PC-3 (cell line): ENCODE measurements at regions not wholly inside any gene's neighbourhood (a gene's known extent, or its start where the extent isn't known, plus 50 kb on each side); places are given as distances from the start of the nearest gene placed in this dataset.

Source experiments
- ATAC-seq: fragments of 200-7000 bp; cut with Tn5 transposase; 2 replicates; pipeline ENCODE4 v1.9.1; 2020; ENCODE audit warnings: mild to moderate bottlenecking, moderate library complexity
- BruUV-seq: library from RNA; stranded (reverse); fragments of 400-500 nt; replicated peaks from 2 replicates; lab custom pipeline; 2021; lab: Mats Ljungman, UMichigan
- CTCF ChIA-PET: fragments of 300-600 bp; sonication (Branson Sonifier 250); formaldehyde crosslinking; loops from one replicate; lab custom pipeline; 2022; ENCODE audit warnings: antibody characterized with exemption; lab: Charles Lee
- POLR2A ChIA-PET: fragments of 300-600 bp; sonication (Branson Sonifier 250); formaldehyde crosslinking; loops from one replicate; lab custom pipeline; 2022; ENCODE audit warnings: antibody characterized with exemption; ENCODE audit not compliant: unreplicated experiment; lab: Charles Lee
- DNase-seq: peaks from one replicate; pipeline ENCODE4 v3.0.0-alpha.2; 2015
- H2AFZ ChIP-seq: fragments of 300-600 bp; sonication (generic); 2 replicates; pipeline ENCODE4 v1.6.0; 2016; ENCODE audit warnings: antibody characterized with exemption, low read length
- H3F3A ChIP-seq: fragments of 300-600 bp; sonication (generic); one replicate; pipeline ENCODE4 v1.6.0; 2017; ENCODE audit warnings: antibody characterized with exemption, low read length, control low read depth, mild to moderate bottlenecking; ENCODE audit not compliant: unreplicated experiment
- H3K27ac ChIP-seq: fragments of 300-600 bp; sonication (generic); 2 replicates; pipeline ENCODE4 v1.5.1; 2016; ENCODE audit warnings: mild to moderate bottlenecking, low read length
- H3K27me3 ChIP-seq: fragments of 300-600 bp; sonication (generic); 2 replicates; pipeline ENCODE4 v1.6.1; 2016; ENCODE audit warnings: low read length, mixed read lengths
- H3K36me3 ChIP-seq: fragments of 300-600 bp; sonication (generic); 2 replicates; pipeline ENCODE4 v1.6.1; 2016; ENCODE audit warnings: low read depth, mixed run types, low read length, mixed read lengths
- H3K4me1 ChIP-seq: fragments of 300-600 bp; sonication (generic); 2 replicates; pipeline ENCODE4 v1.5.1; 2016; ENCODE audit warnings: low read length; ENCODE audit not compliant: insufficient read depth
- H3K4me2 ChIP-seq: fragments of 300-600 bp; sonication (generic); 2 replicates; pipeline ENCODE4 v1.6.0; 2016; ENCODE audit warnings: low read length
- H3K4me3 ChIP-seq: fragments of 300-600 bp; sonication (generic); 2 replicates; pipeline ENCODE4 v1.5.1; 2016; ENCODE audit warnings: mild to moderate bottlenecking, low read length, mixed read lengths
- H3K79me2 ChIP-seq: fragments of 300-600 bp; sonication (generic); 2 replicates; pipeline ENCODE4 v1.6.1; 2017; ENCODE audit warnings: low read length, mixed read lengths
- H3K9ac ChIP-seq: fragments of 300-600 bp; sonication (generic); 2 replicates; pipeline ENCODE4 v1.6.0; 2016; ENCODE audit warnings: mild to moderate bottlenecking, low read length
- H3K9me2 ChIP-seq: fragments of 300-600 bp; sonication (generic); replicated peaks from 2 replicates; pipeline ENCODE4 v1.6.1; 2016; ENCODE audit warnings: mixed run types, low read length, mixed read lengths
- H3K9me3 ChIP-seq: fragments of 300-600 bp; sonication (generic); 2 replicates; pipeline ENCODE4 v1.6.1; 2016; ENCODE audit warnings: low read length, mixed read lengths
- H4K20me1 ChIP-seq: fragments of 300-600 bp; sonication (generic); 2 replicates; pipeline ENCODE4 v1.6.1; 2016; ENCODE audit warnings: low read length, mixed read lengths
- EZH2 ChIP-seq: fragments of 300-600 bp; sonication (generic); IDR thresholded peaks from one replicate; pipeline ENCODE4 v1.6.1; 2017; ENCODE audit warnings: antibody characterized with exemption, mild to moderate bottlenecking, low read length; ENCODE audit not compliant: unreplicated experiment
- EZH2phosphoT487 ChIP-seq: fragments of 300-600 bp; sonication (generic); IDR thresholded peaks from 2 replicates; pipeline ENCODE4 v1.6.1; 2018; ENCODE audit warnings: mild to moderate bottlenecking, antibody characterized with exemption, low read length, borderline replicate concordance
- intact Hi-C: fragments of 100-400 bp; cut with micrococcal nuclease; formaldehyde crosslinking; loops from 2 replicates; pipeline ENCODE4 v1.9.0; 2023
- TF ChIP-seq, protein P1 (sequence below): fragments of 300-600 bp; sonication (generic); conservative IDR thresholded peaks from 2 replicates; pipeline ENCODE4 v1.5.1; 2017; ENCODE audit warnings: antibody characterized with exemption, low read depth, mild to moderate bottlenecking, low read length

DNA sequence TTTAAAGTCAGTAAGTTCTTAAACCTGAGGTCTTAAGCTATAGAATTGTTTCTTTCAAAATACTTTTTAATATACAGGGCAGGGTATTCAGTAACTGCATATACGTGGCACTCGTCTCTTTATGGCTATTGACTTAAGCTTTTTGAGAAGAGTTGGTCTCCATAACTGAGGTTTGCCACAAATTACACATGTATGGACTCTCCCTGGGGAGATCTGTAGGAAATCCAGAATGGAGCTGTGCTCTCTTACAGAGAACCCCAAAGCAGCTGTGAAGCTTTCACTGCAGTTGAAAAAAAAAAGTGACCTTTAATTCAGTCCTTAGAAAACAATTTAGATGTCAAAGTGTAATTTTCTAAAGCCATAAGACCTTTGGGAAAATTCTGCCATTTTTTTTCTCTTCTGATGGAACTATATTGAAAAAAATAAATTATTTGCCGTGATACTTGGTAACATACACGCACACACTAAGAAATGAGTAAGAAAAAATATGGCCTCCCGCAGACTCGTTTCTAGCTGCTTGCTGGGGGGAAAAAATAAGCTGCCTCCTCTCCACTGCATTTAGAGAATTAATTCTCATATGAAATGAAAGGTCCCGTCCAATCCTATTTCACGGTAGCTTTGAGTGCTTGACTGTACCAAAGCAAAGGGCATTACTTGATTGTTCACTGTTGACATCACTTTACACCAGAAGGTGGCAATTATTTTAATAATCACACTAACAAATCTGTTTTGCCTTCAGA lies 159.4 kb upstream of the TENM3 start:
- no peaks in the 10 kb centered on the region for H3F3A ChIP-seq
- H3K4me3 ChIP-seq = no peak overlapping the region
- no peak for ATAC-seq
- CTCF ChIA-PET = no interaction called here
- H3K27ac ChIP-seq = no peak overlapping the region
- H3K4me2 ChIP-seq = no peak overlapping the region
- no peak overlapping the region for H2AFZ ChIP-seq
- no peaks in the 10 kb centered on the region for H4K20me1 ChIP-seq
- POLR2A ChIA-PET = no interaction called here
- TF ChIP-seq EZH2phosphoT487 = no peak
- TF ChIP-seq, protein P1, sequence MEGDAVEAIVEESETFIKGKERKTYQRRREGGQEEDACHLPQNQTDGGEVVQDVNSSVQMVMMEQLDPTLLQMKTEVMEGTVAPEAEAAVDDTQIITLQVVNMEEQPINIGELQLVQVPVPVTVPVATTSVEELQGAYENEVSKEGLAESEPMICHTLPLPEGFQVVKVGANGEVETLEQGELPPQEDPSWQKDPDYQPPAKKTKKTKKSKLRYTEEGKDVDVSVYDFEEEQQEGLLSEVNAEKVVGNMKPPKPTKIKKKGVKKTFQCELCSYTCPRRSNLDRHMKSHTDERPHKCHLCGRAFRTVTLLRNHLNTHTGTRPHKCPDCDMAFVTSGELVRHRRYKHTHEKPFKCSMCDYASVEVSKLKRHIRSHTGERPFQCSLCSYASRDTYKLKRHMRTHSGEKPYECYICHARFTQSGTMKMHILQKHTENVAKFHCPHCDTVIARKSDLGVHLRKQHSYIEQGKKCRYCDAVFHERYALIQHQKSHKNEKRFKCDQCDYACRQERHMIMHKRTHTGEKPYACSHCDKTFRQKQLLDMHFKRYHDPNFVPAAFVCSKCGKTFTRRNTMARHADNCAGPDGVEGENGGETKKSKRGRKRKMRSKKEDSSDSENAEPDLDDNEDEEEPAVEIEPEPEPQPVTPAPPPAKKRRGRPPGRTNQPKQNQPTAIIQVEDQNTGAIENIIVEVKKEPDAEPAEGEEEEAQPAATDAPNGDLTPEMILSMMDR = no peak
- TF ChIP-seq EZH2 = no peak
- H3K4me1 ChIP-seq = no peaks in the 10 kb centered on the region
- intact Hi-C loops = loop anchor here (10.0 kb wide), 1 partner anchor 1259 kb away; no protein-coding TSS in a partner anchor
- H3K9ac ChIP-seq = no peak overlapping the region
- H3K36me3 ChIP-seq = no peaks in the 10 kb centered on the region
- no TSS peak for BruUV-seq
- no peaks in the 10 kb centered on the region for H3K9me2 ChIP-seq
- DNase-seq = no peak
- no peaks in the 10 kb centered on the region for H3K9me3 ChIP-seq
- H3K27me3 ChIP-seq = 0 out of 2 replicates have a peak, but pooled peaks cover 3% of the 10 kb centered on the region
- no peaks in the 10 kb centered on the region for H3K79me2 ChIP-seq

DNA sequence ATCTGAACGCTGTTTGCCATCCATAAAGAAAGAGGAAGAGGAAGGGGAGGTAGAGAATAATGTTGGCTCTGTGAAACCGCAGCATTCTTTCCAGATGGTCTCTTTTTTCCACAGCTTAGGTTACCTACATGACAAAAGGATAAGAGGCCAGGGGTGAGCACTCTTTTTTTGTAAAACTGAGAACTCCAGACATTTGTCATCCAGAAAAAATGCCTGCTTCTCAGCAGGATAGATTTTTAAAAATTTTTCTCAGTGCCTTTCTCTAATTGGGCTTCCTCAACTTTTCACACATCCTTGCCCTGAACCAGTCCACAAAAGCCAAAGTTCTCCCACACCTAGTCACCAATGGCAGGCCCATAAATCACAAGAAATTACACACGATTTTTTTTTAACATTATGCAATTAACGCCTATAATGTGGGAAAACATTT lies 158.1 kb upstream of the TENM3 start:
- H3K36me3 ChIP-seq = no peaks in the 10 kb centered on the region
- H3K9me3 ChIP-seq = no peaks in the 10 kb centered on the region
- H3K4me3 ChIP-seq = no peak overlapping the region
- 0 out of 2 replicates have a peak, but pooled peaks cover 3% of the 10 kb centered on the region for H3K27me3 ChIP-seq
- ATAC-seq (no peak), DNase-seq (no peak)
- intact Hi-C loops = loop anchor here (10.0 kb wide), 1 partner anchor 1260 kb away; no protein-coding TSS in a partner anchor
- no TSS peak for BruUV-seq
- H3F3A ChIP-seq = no peaks in the 10 kb centered on the region
- H3K79me2 ChIP-seq = no peaks in the 10 kb centered on the region
- H3K9me2 ChIP-seq = no peaks in the 10 kb centered on the region
- no peak overlapping the region for H3K4me2 ChIP-seq
- H2AFZ ChIP-seq = no peak overlapping the region
- no peak overlapping the region for H3K9ac ChIP-seq
- H4K20me1 ChIP-seq = no peaks in the 10 kb centered on the region
- TF ChIP-seq EZH2phosphoT487 = no peak
- no peak for TF ChIP-seq EZH2
- TF ChIP-seq, protein P1 = no peak
- CTCF ChIA-PET = no interaction called here
- no peak overlapping the region for H3K27ac ChIP-seq
- POLR2A ChIA-PET = no interaction called here
- no peaks in the 10 kb centered on the region for H3K4me1 ChIP-seq

DNA sequence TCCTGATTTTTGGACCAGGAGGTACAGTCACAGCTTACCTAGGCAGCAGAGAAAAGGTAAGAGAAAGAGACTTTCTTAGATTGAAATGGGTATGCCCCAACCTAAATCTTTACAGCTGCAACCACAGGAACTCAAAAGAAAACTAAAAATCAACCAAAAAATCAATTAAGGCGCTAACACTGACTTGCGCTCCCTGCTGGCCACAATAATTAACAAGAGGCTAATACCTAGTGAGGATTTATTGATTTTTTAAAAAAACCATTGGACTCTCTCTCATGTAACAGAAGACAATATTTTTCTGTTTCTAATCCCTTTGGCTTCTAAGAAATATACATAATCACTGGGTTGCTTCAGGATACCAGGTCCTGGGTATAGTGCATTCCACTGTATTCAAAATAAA lies 153.9 kb upstream of the TENM3 start:
- Histone ChIP-seq H4K20me1 (no peaks in the 10 kb centered on the region), H3K9ac (no peak overlapping the region), H3K4me1 (no peaks in the 10 kb centered on the region), H3K79me2 (no peaks in the 10 kb centered on the region), H3K9me2 (no peaks in the 10 kb centered on the region), H3K27ac (no peak overlapping the region), H3F3A (no peaks in the 10 kb centered on the region), H2AFZ (no peak overlapping the region), H3K4me2 (no peak overlapping the region), H3K4me3 (no peak overlapping the region), H3K27me3 (0 out of 2 replicates have a peak, but pooled peaks cover 3% of the 10 kb centered on the region), H3K9me3 (no peaks in the 10 kb centered on the region), H3K36me3 (no peaks in the 10 kb centered on the region)
- no peak for TF ChIP-seq EZH2
- TF ChIP-seq, protein P1 = peak; percentile 59
- intact Hi-C loops = loop anchor here (10.0 kb wide), 1 partner anchor 1265 kb away; no protein-coding TSS in a partner anchor
- ATAC-seq (no peak), DNase-seq (peak; percentile 13)
- ChIA-PET CTCF (no interaction called here), POLR2A (no interaction called here)
- BruUV-seq = no TSS peak
